Dedifferentiated amniotic fluid mesenchymal stem cell (primary cell): ENCODE measurements at regions not wholly inside any gene's neighbourhood (a gene's known extent, or its start where the extent isn't known, plus 50 kb on each side); places are given as distances from the start of the nearest gene placed in this dataset.
"Not testable (repeated sequence)": the region's sequence is repeated elsewhere in the genome, so short reads cannot be mapped to it uniquely, and the experiment has no call there.

Experiments used
- DNase-seq: peaks from one replicate; pipeline ENCODE4 v3.0.0-alpha.2; 2016; ENCODE audit errors: extremely low spot score

- no peak for DNase-seq
Observed at GRCh38 chr13:79989217-79989661, 351.7 kb downstream of the SPRY2 start.

- DNase-seq = peak; percentile 22
Observed at GRCh38 chr13:79988573-79988972, 352.4 kb downstream of the SPRY2 start.

- DNase-seq = no peak
Observed at GRCh38 chr13:79987761-79988160, 353.2 kb downstream of the SPRY2 start.

- DNase-seq = peak; percentile 58
Observed at GRCh38 chr13:79987323-79987722, 353.6 kb downstream of the SPRY2 start.

GRCh38 chr13:79986890-79987289 is 354.0 kb downstream of the SPRY2 start:
- no peak for DNase-seq

- DNase-seq = peak; percentile 7
Observed at GRCh38 chr13:79974935-79975650, 365.8 kb downstream of the SPRY2 start.

- DNase-seq = peak; percentile 11
Observed at GRCh38 chr13:79973533-79973963, 367.4 kb downstream of the SPRY2 start.

- DNase-seq = peak; percentile 12
Observed at GRCh38 chr13:79972066-79972569, 368.8 kb downstream of the SPRY2 start.

- DNase-seq = peak; percentile 6
Observed at GRCh38 chr13:79966493-79966895, 374.4 kb downstream of the SPRY2 start.

- no peak for DNase-seq
Observed at GRCh38 chr13:79966059-79966458, 374.9 kb downstream of the SPRY2 start.

GRCh38 chr13:79946556-79946955 is 394.4 kb downstream of the SPRY2 start:
- no peak for DNase-seq

- no peak for DNase-seq
Observed at GRCh38 chr13:79943346-79944023, 397.4 kb downstream of the SPRY2 start.

GRCh38 chr13:79941752-79942151 is 399.2 kb downstream of the SPRY2 start:
- DNase-seq = no peak

GRCh38 chr13:79939689-79940088 is 401.2 kb downstream of the SPRY2 start:
- no peak for DNase-seq

GRCh38 chr13:79937771-79938216 is 403.1 kb downstream of the SPRY2 start:
- DNase-seq = no peak

GRCh38 chr13:79937311-79937710 is 403.6 kb downstream of the SPRY2 start:
- no peak for DNase-seq

- DNase-seq = peak; percentile 96
Observed at GRCh38 chr13:79936368-79937136, 404.4 kb downstream of the SPRY2 start.

GRCh38 chr13:79935121-79935520 is 405.8 kb downstream of the SPRY2 start:
- DNase-seq = no peak

GRCh38 chr13:79933389-79933788 is 407.5 kb downstream of the SPRY2 start:
- no peak for DNase-seq

- no peak for DNase-seq
Observed at GRCh38 chr13:79932556-79932955, 408.4 kb downstream of the SPRY2 start.

GRCh38 chr13:79923973-79924556 is 416.9 kb downstream of the SPRY2 start:
- not testable (repeated sequence) for DNase-seq

- no peak for DNase-seq
Observed at GRCh38 chr13:79919091-79919490, 421.8 kb downstream of the SPRY2 start.
